Neural progenitor cell (in vitro differentiated cells): ENCODE measurements at regions not wholly inside any gene's neighbourhood (a gene's known extent, or its start where the extent isn't known, plus 50 kb on each side); places are given as distances from the start of the nearest gene placed in this dataset.

Source experiments
- DNase-seq: peaks from one replicate; pipeline ENCODE4 v3.0.0-alpha.2; 2016; ENCODE audit warnings: low spot score
- H2AFZ ChIP-seq: fragments of 200-600 bp; sonication (generic); replicated peaks from 2 replicates; pipeline ENCODE4 v1.6.1; 2016; ENCODE audit warnings: antibody characterized with exemption
- H3F3A ChIP-seq: fragments of 200-600 bp; sonication (generic); 2 replicates; pipeline ENCODE4 v1.6.1; 2016; ENCODE audit warnings: antibody characterized with exemption, low read depth
- H3K27ac ChIP-seq: fragments of 200-600 bp; sonication (generic); 2 replicates; pipeline ENCODE4 v1.5.1; 2016; ENCODE audit warnings: mild to moderate bottlenecking
- H3K27me3 ChIP-seq: fragments of 200-600 bp; sonication (generic); 2 replicates; pipeline ENCODE4 v1.6.1; 2016; ENCODE audit warnings: mild to moderate bottlenecking, moderate library complexity
- H3K36me3 ChIP-seq: fragments of 200-600 bp; sonication (generic); 2 replicates; pipeline ENCODE4 v1.5.1; 2016
- H3K4me1 ChIP-seq: fragments of 200-600 bp; sonication (generic); 2 replicates; pipeline ENCODE4 v1.6.1; 2016; ENCODE audit warnings: mixed run types
- H3K4me2 ChIP-seq: fragments of 200-600 bp; sonication (generic); 2 replicates; pipeline ENCODE4 v1.6.1; 2016
- H3K4me3 ChIP-seq: fragments of 200-600 bp; sonication (generic); 2 replicates; pipeline ENCODE4 v1.5.1; 2016
- H3K79me2 ChIP-seq: fragments of 200-600 bp; sonication (generic); 2 replicates; pipeline ENCODE4 v1.6.1; 2016; ENCODE audit warnings: low read depth
- H3K9ac ChIP-seq: fragments of 200-600 bp; sonication (generic); 2 replicates; pipeline ENCODE4 v1.6.1; 2016
- H3K9me3 ChIP-seq: fragments of 200-600 bp; sonication (generic); 2 replicates; pipeline ENCODE4 v1.5.1; 2016; ENCODE audit warnings: low read depth
- H4K20me1 ChIP-seq: fragments of 200-600 bp; sonication (generic); 2 replicates; pipeline ENCODE4 v1.6.1; 2016; ENCODE audit warnings: low read depth
- H3K27ac Mint-ChIP-seq: 3 replicates; pipeline ENCODE4 v1.8.0; 2021; ENCODE audit warnings: mixed read lengths
- H3K27me3 Mint-ChIP-seq: 2 replicates; pipeline ENCODE4 v1.8.0; 2022; ENCODE audit warnings: low read depth, mild to moderate bottlenecking, inconsistent platforms, moderate library complexity, mixed read lengths; ENCODE audit not compliant: insufficient read depth
- H3K36me3 Mint-ChIP-seq: 3 replicates; pipeline ENCODE4 v1.8.0; 2021; ENCODE audit warnings: mixed read lengths
- H3K4me1 Mint-ChIP-seq: 3 replicates; pipeline ENCODE4 v1.8.0; 2021; ENCODE audit warnings: mixed read lengths
- H3K4me3 Mint-ChIP-seq: 3 replicates; pipeline ENCODE4 v1.8.0; 2021; ENCODE audit warnings: mild to moderate bottlenecking, moderate library complexity, mixed read lengths
- H3K9me3 Mint-ChIP-seq: 3 replicates; pipeline ENCODE4 v1.8.0; 2020; ENCODE audit warnings: mixed read lengths
- CTCF ChIP-seq: fragments of 200-600 bp; sonication (generic); IDR thresholded peaks from 2 replicates; pipeline ENCODE4 v1.5.1; 2017; ENCODE audit warnings: antibody characterized with exemption, mild to moderate bottlenecking
- EZH2 ChIP-seq: fragments of 200-600 bp; sonication (generic); IDR thresholded peaks from 2 replicates; pipeline ENCODE4 v1.6.1; 2017; ENCODE audit warnings: antibody characterized with exemption, mild to moderate bottlenecking, moderate library complexity
- EZH2phosphoT487 ChIP-seq: fragments of 200-600 bp; sonication (generic); IDR thresholded peaks from 2 replicates; pipeline ENCODE4 v1.6.1; 2017; ENCODE audit warnings: antibody characterized with exemption

- H3K4me1 Mint-ChIP-seq, result peaks cover 10% of the 10 kb centered on the region
- DNase-seq, result no peak
- Histone ChIP-seq H3F3A (no peaks in the 10 kb centered on the region), H3K4me1 (peaks cover 3% of the 10 kb centered on the region), H3K4me3 (no peak overlapping the region), H3K36me3 (no peaks in the 10 kb centered on the region), H2AFZ (no peak overlapping the region), H3K79me2 (no peaks in the 10 kb centered on the region), H3K27me3 (no peaks in the 10 kb centered on the region), H3K9ac (no peak overlapping the region), H3K9me3 (no peaks in the 10 kb centered on the region), H4K20me1 (no peaks in the 10 kb centered on the region), H3K4me2 (no peak overlapping the region), H3K27ac (no peak overlapping the region)
- no peaks in the 10 kb centered on the region for H3K9me3 Mint-ChIP-seq
- H3K27me3 Mint-ChIP-seq, result peaks cover 2% of the 10 kb centered on the region
- no peak overlapping the region for H3K27ac Mint-ChIP-seq
- TF ChIP-seq EZH2, result no peak
- no peak for TF ChIP-seq EZH2phosphoT487
- TF ChIP-seq CTCF, result no peak
- no peak overlapping the region for H3K4me3 Mint-ChIP-seq
- H3K36me3 Mint-ChIP-seq, result no peaks in the 10 kb centered on the region
Observed at GRCh38 chr3:117084277-117084676, 374.7 kb downstream of the TUSC7 start.

GRCh38 chr3:117084739-117085270 is 375.2 kb downstream of the TUSC7 start:
- H3K27ac Mint-ChIP-seq, result no peak overlapping the region
- Histone ChIP-seq H3K4me1 (peaks cover 3% of the 10 kb centered on the region), H3K79me2 (no peaks in the 10 kb centered on the region), H3K4me2 (no peak overlapping the region), H3K9ac (no peak overlapping the region), H4K20me1 (no peaks in the 10 kb centered on the region), H3K9me3 (no peaks in the 10 kb centered on the region), H3K27me3 (no peaks in the 10 kb centered on the region), H2AFZ (no peak overlapping the region), H3K4me3 (no peak overlapping the region), H3K27ac (no peak overlapping the region), H3K36me3 (no peaks in the 10 kb centered on the region), H3F3A (no peaks in the 10 kb centered on the region)
- no peak overlapping the region for H3K4me3 Mint-ChIP-seq
- no peaks in the 10 kb centered on the region for H3K36me3 Mint-ChIP-seq
- no peak for DNase-seq
- peaks cover 10% of the 10 kb centered on the region for H3K4me1 Mint-ChIP-seq
- H3K9me3 Mint-ChIP-seq, result no peaks in the 10 kb centered on the region
- TF ChIP-seq EZH2phosphoT487, result no peak
- TF ChIP-seq CTCF, result no peak
- TF ChIP-seq EZH2, result no peak
- no peaks in the 10 kb centered on the region for H3K27me3 Mint-ChIP-seq

GRCh38 chr3:117091676-117092075 is 382.1 kb downstream of the TUSC7 start:
- Histone ChIP-seq H4K20me1 (no peaks in the 10 kb centered on the region), H2AFZ (no peak overlapping the region), H3K79me2 (no peaks in the 10 kb centered on the region), H3K9ac (no peak overlapping the region), H3K9me3 (no peaks in the 10 kb centered on the region), H3F3A (no peaks in the 10 kb centered on the region), H3K36me3 (no peaks in the 10 kb centered on the region), H3K4me1 (no peaks in the 10 kb centered on the region), H3K27ac (no peak overlapping the region), H3K4me3 (no peak overlapping the region), H3K27me3 (no peaks in the 10 kb centered on the region), H3K4me2 (no peak overlapping the region)
- DNase-seq, result no peak
- Mint-ChIP-seq H3K27ac (no peak overlapping the region), H3K9me3 (peaks cover 5% of the 10 kb centered on the region), H3K36me3 (peaks cover 2% of the 10 kb centered on the region), H3K27me3 (no peaks in the 10 kb centered on the region), H3K4me1 (no peaks in the 10 kb centered on the region), H3K4me3 (no peak overlapping the region)
- TF ChIP-seq EZH2phosphoT487 (no peak), EZH2 (no peak), CTCF (no peak)
